BE2C (cell line): ENCODE measurements at regions not wholly inside any gene's neighbourhood (a gene's known extent, or its start where the extent isn't known, plus 50 kb on each side); places are given as distances from the start of the nearest gene placed in this dataset.

Experiments used
- DNase-seq: peaks from one replicate; pipeline ENCODE4 v3.0.0-alpha.2; 2020
- H3K27me3 ChIP-seq: fragments of 250-450 bp; sonication (Bioruptor Pico); 2 replicates; pipeline ENCODE4 v1.5.1; 2020; ENCODE audit warnings: mild to moderate bottlenecking
- H3K36me3 ChIP-seq: fragments of 250-450 bp; sonication (Bioruptor Pico); 2 replicates; pipeline ENCODE4 v1.5.1; 2020; ENCODE audit warnings: mild to moderate bottlenecking
- H3K4me1 ChIP-seq: fragments of 250-450 bp; sonication (Bioruptor Pico); 2 replicates; pipeline ENCODE4 v1.5.1; 2020
- H3K4me3 ChIP-seq: 2 replicates; pipeline ENCODE4 v1.5.1; 2011; ENCODE audit warnings: low read depth, low read length
- H3K9me3 ChIP-seq: fragments of 250-450 bp; sonication (Bioruptor Pico); 2 replicates; pipeline ENCODE4 v1.5.1; 2020
- CTCF ChIP-seq: IDR thresholded peaks from 2 replicates; pipeline ENCODE4 v1.5.1; 2012; ENCODE audit warnings: mild to moderate bottlenecking, low read depth, low read length

- Histone ChIP-seq H3K9me3 (no peaks in the 10 kb centered on the region), H3K36me3 (no peaks in the 10 kb centered on the region), H3K4me3 (no peak overlapping the region), H3K4me1 (peaks cover 5% of the 10 kb centered on the region), H3K27me3 (no peaks in the 10 kb centered on the region)
- no peak for DNase-seq
- no peak for TF ChIP-seq CTCF
Observed at GRCh38 chr1:58975888-58976287, 192.0 kb upstream of the JUN start.

- Histone ChIP-seq H3K9me3 (no peaks in the 10 kb centered on the region), H3K36me3 (no peaks in the 10 kb centered on the region), H3K4me1 (peaks cover 4% of the 10 kb centered on the region), H3K4me3 (no peak overlapping the region), H3K27me3 (no peaks in the 10 kb centered on the region)
- TF ChIP-seq CTCF: no peak
- DNase-seq: no peak
Observed at GRCh38 chr1:58976294-58976693, 192.4 kb upstream of the JUN start.

DNA sequence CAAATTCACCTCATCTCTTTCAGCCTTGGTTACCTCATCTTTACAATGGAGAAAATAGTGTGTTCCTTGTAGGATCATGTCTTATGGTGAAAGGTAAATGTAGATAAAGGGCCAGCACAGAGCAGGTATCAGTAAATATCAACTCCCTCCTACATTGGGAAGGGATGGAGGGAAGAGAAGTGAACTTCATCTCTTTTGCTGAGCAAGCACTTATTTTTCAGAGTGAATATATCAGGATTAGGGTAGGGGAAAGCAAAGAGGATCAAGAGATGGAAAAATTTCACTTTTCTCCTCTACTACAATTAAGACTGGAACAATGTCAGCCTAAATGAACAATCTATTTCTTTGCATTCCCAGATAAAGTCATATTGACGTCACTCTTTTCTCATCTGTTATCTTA lies 193.8 kb upstream of the JUN start:
- Histone ChIP-seq H3K27me3 (no peaks in the 10 kb centered on the region), H3K9me3 (no peaks in the 10 kb centered on the region), H3K4me3 (no peak overlapping the region), H3K4me1 (peaks cover 4% of the 10 kb centered on the region), H3K36me3 (no peaks in the 10 kb centered on the region)
- TF ChIP-seq CTCF: no peak
- no peak for DNase-seq

- Histone ChIP-seq H3K36me3 (no peaks in the 10 kb centered on the region), H3K4me3 (no peak overlapping the region), H3K27me3 (no peaks in the 10 kb centered on the region), H3K4me1 (peaks cover 4% of the 10 kb centered on the region), H3K9me3 (no peaks in the 10 kb centered on the region)
- no peak for DNase-seq
- no peak for TF ChIP-seq CTCF
Observed at GRCh38 chr1:58978096-58978495, 194.2 kb upstream of the JUN start.

- Histone ChIP-seq H3K27me3 (no peaks in the 10 kb centered on the region), H3K9me3 (no peaks in the 10 kb centered on the region), H3K36me3 (no peaks in the 10 kb centered on the region), H3K4me3 (no peak overlapping the region), H3K4me1 (peaks cover 4% of the 10 kb centered on the region)
- no peak for TF ChIP-seq CTCF
- DNase-seq: no peak
Observed at GRCh38 chr1:58979086-58979485, 195.2 kb upstream of the JUN start.

GRCh38 chr1:58979677-58980076 lies 195.8 kb upstream of the JUN start:
- Histone ChIP-seq H3K9me3 (no peaks in the 10 kb centered on the region), H3K27me3 (no peaks in the 10 kb centered on the region), H3K36me3 (no peaks in the 10 kb centered on the region), H3K4me3 (no peak overlapping the region), H3K4me1 (peaks cover 4% of the 10 kb centered on the region)
- DNase-seq: no peak
- TF ChIP-seq CTCF: no peak
